ENCODE measurements at regions not wholly inside any gene's neighbourhood (a gene's known extent, or its start where the extent isn't known, plus 50 kb on each side); places are given as distances from the start of the nearest gene placed in this dataset.

- H3K4me3 ChIP-seq (ENCODE audit: low read depth, poor library complexity, severe bottlenecking): no peak overlapping the region
- no peak for DNase-seq (ENCODE audit: low spot score in 2 of 2)
- intact Hi-C loops (cut with DNase I; ENCODE audit: low total_unique reads): no loop called here
- TF ChIP-seq CTCF (IDR thresholded peaks at IDR 0.05): no peak
- no peak for TF ChIP-seq POLR2A (IDR thresholded peaks at IDR 0.05)
- 92 to 100% methylated on average over 2 of the region's 2 CpGs for WGBS, 2 donors
Measured at GRCh38 chr13:95391785-95392184, 90.5 kb upstream of the ABCC4 start.

- DNase-seq (ENCODE audit: low spot score in 2 of 2): no peak
- 92 to 94% methylated on average over 3 of the region's 3 CpGs for WGBS, 2 donors
- H3K4me3 ChIP-seq (ENCODE audit: low read depth, poor library complexity, severe bottlenecking): no peak overlapping the region
- intact Hi-C loops (cut with DNase I; ENCODE audit: low total_unique reads): no loop called here
- TF ChIP-seq POLR2A (IDR thresholded peaks at IDR 0.05) (no peak), CTCF (IDR thresholded peaks at IDR 0.05) (no peak)
Measured at GRCh38 chr13:95392597-95392996, 91.3 kb upstream of the ABCC4 start.

- intact Hi-C loops (cut with DNase I; ENCODE audit: low total_unique reads): no loop called here
- 31 to 39% methylated on average over 16 to 17 of the region's 17 CpGs for WGBS, 2 donors
- TF ChIP-seq POLR2A (IDR thresholded peaks at IDR 0.05) (no peak), CTCF (IDR thresholded peaks at IDR 0.05) (no peak)
- H3K4me3 ChIP-seq (ENCODE audit: low read depth, poor library complexity, severe bottlenecking): no peak overlapping the region
- no peak for DNase-seq (ENCODE audit: low spot score in 2 of 2)
Measured at GRCh38 chr13:95403349-95404140, 102.3 kb upstream of the ABCC4 start.

GRCh38 chr13:95404141-95404882 lies 103.1 kb upstream of the ABCC4 start:
- no peak overlapping the region for H3K4me3 ChIP-seq (ENCODE audit: low read depth, poor library complexity, severe bottlenecking)
- TF ChIP-seq POLR2A (IDR thresholded peaks at IDR 0.05) (no peak), CTCF (IDR thresholded peaks at IDR 0.05) (peak in 1 of 3 donors; percentile 49)
- peak; percentile 68 to 94 for DNase-seq (ENCODE audit: low spot score in 2 of 2)
- 7 to 9% methylated on average over 24 of the region's 24 CpGs for WGBS, 2 donors
- intact Hi-C loops (cut with DNase I; ENCODE audit: low total_unique reads): no loop called here

- WGBS, 2 donors: 46 to 65% methylated on average over 3 of the region's 3 CpGs
- no peak for TF ChIP-seq CTCF (IDR thresholded peaks at IDR 0.05)
- no peak for TF ChIP-seq POLR2A (IDR thresholded peaks at IDR 0.05)
- H3K4me3 ChIP-seq (ENCODE audit: low read depth, poor library complexity, severe bottlenecking): no peak overlapping the region
- no peak for DNase-seq (ENCODE audit: low spot score in 2 of 2)
- intact Hi-C loops (cut with DNase I; ENCODE audit: low total_unique reads): no loop called here
Measured at GRCh38 chr13:95406176-95406575, 104.9 kb upstream of the ABCC4 start.
